GM23248 (cell line): ENCODE measurements at regions not wholly inside any gene's neighbourhood (a gene's known extent, or its start where the extent isn't known, plus 50 kb on each side); places are given as distances from the start of the nearest gene placed in this dataset.

Source experiments
- EZH2 ChIP-seq: fragments of 200-600 bp; sonication (generic); IDR thresholded peaks from 2 replicates; pipeline ENCODE4 v1.6.1; 2018; ENCODE audit warnings: antibody characterized with exemption, mild to moderate bottlenecking; ENCODE audit not compliant: insufficient read depth, poor library complexity, severe bottlenecking
- EZH2phosphoT487 ChIP-seq: fragments of 200-600 bp; sonication (generic); IDR thresholded peaks from 2 replicates; pipeline ENCODE4 v1.6.1; 2018; ENCODE audit warnings: antibody characterized with exemption, moderate library complexity, mild to moderate bottlenecking, low read depth; ENCODE audit not compliant: insufficient read depth

GRCh38 chrX:45347877-45348276 lies 147.2 kb upstream of the DIPK2B start:
- TF ChIP-seq EZH2phosphoT487 (no peak), EZH2 (no peak)
